ENCODE measurements at regions not wholly inside any gene's neighbourhood (a gene's known extent, or its start where the extent isn't known, plus 50 kb on each side); places are given as distances from the start of the nearest gene placed in this dataset.

- TF ChIP-seq CTCF (conservative IDR thresholded peaks at IDR 0.05 in 1 of 2, IDR thresholded peaks at IDR 0.05 in 1 of 2; ENCODE audit: extremely low read depth in 1 of 2, insufficient read depth in 1 of 2, low read depth in 1 of 2, low read length in 2 of 2) (no peak), EZH2 (IDR thresholded peaks at IDR 0.05; ENCODE audit: borderline replicate concordance, low read length) (no peak)
These were observed 290.2 kb upstream of the IRX3 start for GRCh38 chr16:54576785-54577184.
